ENCODE measurements at regions not wholly inside any gene's neighbourhood (a gene's known extent, or its start where the extent isn't known, plus 50 kb on each side); places are given as distances from the start of the nearest gene placed in this dataset.

- no peak for DNase-seq (ENCODE audit: low read depth)
Measured at GRCh38 chr12:124687174-124687902, 119.9 kb upstream of the NCOR2 start.

GRCh38 chr12:124686370-124687173, 119.2 kb upstream of the NCOR2 start:
- DNase-seq (ENCODE audit: low read depth): no peak

DNA sequence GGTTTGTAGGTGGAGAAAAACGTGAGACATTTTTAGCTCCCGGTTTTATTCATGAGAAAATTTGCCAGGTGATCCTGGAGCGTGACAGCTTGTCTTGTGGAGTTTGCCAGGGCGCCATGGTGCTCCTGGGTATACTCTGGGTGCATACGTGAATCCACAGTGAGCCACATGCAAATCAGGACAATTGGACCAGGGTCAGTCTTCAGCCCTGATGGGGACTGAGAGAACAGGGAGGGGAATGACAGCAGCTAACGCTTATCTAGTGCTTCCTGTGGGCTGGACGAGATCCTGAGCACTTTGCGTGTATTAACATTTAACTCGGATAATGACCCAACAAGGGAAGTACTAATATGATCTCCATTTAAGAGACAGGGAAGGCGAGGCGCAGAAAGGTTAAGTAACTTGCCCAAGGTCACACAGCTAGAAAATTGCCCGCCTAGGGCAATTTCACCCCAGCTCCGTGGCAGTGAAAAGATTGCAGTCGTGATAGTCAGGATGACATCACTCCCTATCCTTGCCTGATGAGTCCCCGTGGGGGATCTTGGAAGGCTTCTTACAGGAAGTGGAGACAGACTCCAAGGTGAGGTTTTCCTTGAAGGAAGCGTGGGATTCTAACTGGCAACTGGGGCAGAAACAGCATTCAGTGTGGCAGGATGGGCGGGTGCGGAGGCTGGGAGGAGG, 118.4 kb upstream of the NCOR2 start:
- DNase-seq (ENCODE audit: low read depth): no peak

DNA sequence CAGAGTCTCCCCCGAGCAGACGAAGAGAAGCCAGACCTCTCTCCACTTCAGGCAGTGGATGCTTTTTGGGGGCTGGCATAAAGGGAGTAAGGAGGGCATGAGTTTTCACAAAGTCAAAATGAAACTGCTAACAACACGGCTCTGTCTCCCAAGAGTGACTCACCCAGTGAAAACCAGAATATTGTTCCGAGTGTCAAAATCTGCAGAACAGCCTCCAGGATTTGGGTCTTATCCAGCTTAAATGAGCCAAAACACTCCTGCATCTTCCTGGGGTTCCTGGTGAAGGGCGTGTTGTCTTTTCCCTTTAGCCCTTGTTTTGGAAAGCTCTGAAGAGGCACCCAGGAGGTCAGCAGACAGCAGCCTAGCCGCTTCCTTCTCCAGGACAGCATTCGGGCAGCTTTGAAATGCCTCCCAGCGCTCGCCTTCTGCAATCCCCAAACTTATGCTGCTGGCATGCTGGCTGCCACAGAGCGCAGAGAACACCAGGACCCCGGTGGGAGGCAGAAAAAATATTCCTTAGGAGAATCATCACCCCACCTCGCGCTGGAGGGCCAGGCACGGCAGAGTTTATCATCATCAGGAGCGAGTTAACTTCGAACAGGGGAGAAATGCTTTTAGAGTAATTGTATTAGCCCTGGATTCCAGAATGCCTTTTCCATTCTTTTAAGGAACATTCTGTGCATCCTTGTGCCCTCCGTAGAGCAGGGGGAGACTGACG, 117.7 kb upstream of the NCOR2 start:
- DNase-seq (ENCODE audit: low read depth): no peak

- no peak for DNase-seq (ENCODE audit: low read depth)
Measured at GRCh38 chr12:124684496-124684895, 117.1 kb upstream of the NCOR2 start.

DNA sequence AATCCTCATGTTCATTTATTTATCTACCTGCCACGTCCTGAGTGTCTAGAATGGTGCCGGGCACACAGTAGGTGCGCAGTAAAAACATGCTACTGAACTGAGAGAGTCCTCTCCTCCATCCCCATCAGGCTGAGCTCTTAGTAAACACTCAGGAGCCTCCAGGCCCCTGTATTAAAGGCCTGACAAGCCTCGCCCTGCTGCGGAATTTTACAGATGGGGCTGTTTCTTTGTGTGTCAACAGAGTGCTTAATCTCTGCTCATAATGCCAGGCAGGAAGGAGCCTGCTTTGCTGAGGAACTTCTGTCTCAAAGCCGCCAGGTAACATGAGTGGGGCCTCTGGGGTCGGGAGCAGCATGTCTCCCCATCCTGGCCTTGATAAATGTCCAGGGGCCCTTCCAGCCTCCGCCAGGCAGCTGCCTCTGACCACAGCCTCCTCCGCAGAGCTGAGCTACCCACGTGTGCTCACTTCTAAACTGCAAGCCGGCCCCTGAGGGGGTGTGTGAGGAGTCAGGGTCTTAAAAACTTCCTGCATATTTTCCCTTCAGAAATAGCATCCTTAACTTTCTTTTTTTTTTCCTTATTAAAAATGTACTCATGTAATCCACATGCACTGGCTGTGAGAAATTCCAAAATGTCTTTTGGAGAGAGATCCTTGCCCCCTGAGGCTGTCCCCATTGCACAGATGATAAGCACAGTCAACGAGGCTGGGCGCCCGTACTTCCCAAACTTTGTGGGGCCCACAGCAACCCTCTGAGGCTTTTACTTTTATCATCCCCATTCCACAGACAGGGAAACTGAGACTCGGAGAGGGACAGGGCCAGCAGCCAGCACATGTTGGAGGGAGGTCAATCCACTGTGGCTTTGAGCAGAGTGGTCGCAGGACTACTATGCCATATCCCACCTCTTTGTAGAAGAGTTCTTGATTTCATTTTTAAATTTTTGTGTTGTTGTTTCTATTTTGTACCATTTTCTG, 116.0 kb upstream of the NCOR2 start:
- DNase-seq (ENCODE audit: low read depth): no peak

DNA sequence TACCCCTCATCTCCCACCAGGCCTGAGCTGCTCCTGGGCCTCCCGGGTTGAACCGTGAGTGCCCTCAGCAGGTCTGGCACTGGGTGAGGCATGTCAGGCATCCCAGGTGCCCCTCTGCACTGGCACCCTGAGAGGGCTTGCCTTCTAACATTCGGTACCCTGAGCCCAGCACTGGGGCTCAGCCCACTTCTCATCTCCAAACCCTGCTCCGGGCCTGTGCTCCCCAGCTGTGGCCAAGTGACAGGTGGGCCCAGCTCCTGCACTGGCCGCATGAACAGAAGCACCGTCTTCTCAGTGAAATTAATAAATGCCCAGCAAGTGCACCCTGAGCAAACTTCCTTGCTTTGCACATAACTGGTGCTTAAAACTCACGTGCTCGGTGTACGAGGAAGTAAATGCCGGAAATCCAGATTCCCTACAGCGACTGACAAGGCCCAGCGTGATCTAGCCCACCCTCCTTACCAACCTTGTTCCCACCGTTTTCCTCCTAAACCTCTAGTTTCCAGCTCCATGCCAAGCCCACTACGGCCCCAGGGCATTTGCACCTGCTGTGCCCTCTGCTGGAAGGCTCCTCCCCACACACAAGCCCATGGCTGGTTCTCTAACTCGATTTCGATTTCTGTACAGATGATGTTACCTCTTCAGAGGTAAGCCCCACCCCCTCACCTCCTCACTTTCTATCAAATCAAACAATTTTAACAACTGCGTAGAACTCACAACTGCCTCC, 115.2 kb upstream of the NCOR2 start:
- no peak for DNase-seq (ENCODE audit: low read depth)

- DNase-seq (ENCODE audit: low read depth): no peak
Measured at GRCh38 chr12:124681779-124682391, 114.5 kb upstream of the NCOR2 start.

DNA sequence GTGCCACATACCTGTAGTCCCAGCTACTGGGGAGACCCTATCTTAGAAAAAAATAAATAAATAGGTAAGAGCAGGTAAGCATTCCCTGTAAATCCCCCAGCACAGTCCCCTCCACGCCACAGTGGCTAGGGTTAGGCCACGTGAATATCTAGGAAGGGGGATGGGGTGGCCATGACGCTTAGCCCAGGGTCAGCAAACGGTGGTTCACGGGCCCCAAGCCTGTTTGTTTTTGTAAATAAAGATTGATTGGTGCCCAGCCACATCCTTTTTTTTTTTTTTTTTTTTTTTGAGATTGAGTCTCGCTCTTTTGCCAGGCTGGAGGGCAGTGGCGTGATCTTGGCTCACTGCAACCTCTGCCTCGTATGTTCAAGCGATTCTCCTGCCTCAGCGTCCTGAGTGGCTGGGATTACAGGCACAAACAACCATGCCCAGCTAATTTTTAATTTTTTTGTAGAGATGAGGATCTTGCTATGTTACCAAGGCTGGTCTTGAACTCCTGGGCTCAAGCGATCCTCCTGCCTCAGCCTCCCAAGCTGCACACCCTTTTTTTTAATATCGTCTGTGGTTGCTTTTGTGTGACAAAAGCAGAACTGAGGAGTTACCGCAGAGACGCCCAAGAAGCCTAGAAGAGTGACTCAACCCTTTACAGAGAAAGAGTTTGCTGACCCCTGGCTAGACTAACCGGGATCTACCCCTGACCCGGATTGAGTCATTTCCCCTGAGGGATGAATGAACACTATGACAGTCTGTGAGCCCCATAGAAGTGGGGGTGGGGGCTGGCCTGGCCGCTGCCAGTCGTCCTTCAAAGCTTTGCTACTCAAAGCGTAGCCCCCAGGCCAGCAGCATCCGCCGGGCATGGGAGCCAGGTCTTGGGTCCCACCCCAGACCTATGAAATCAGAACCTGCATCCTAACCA, 113.7 kb upstream of the NCOR2 start:
- DNase-seq (ENCODE audit: low read depth): no peak

DNA sequence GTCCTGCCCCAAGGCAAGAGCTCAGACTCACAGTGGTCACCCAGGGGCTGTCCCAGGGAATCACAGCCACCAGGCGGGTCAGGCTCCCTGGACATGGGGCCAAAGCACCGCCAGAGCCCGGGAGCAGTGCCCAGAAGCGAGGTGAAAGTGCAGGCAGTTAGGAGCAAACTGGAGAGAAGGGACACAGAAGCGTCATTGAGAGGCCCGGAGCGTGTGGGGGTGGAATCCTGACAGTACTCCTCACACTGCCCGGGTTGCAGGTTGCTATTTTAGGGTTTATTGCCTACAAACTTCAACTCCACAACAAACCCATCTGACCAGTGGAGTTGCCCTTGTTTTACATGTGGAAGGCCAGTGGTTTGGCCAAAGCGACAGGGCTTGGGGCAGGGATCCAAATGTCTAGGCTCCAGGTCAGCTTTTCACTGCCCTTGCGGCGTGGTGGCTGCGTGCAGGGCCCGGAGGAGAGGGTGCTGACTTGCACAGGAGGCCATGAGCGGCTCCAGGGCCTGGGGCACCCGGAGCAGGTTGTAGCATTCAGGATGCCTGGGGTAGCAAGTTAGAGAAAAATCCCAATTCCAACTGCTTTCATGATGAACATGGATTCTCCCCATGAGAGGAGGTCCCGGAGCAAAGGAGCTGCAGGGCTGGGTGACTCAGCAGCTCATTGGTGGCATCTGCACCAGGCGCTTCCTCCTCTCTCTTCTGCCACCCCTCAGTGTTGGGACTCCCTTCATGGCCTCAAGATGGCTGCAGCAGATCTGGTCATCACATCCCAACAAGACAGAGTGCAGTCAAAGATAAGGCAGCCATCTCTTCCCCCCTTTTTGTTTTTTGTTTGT, 112.3 kb upstream of the NCOR2 start:
- no peak for DNase-seq (ENCODE audit: low read depth)

DNA sequence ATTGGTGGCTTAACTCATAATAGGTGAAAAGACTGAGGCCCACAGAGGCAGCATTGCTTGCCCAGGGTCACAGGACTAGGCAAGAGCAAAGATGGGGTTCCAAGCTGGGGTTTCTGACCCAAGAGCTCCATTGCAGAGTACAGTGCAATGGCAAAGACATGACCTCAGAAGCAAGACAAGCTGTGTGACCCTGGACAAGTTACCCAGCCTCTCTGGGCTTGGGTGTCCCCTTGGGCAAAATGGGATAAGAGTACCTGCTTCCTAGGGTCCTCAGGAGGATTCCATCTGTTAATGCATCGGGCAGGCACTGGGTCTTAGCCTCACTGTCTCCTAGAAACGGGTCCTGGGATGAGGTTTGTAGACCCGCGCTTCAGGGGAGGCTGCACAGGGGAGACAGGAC, 111.6 kb upstream of the NCOR2 start:
- DNase-seq (ENCODE audit: low read depth): no peak

DNA sequence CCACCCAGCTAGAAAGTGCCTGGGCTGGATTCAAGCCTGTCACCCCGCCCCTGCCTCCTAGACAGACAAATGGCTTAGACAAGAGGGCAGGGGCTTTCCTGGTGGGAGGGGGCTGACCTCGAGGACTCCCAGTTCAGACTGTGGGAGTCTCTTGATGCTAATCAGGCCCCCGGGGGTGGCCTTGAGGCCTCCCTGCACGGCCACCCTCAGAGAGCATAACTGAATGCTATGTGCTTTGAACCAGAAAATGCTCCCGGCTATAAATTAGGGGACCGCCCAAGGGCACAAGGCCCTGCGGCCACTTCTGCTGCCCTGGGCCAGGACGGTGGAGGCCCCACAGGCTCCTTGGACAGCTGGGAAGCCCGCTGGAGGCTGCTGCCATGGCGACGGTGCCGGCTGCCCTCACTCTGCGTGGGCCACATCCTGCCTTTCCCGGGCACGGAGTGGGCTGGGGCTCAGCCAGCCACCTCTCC, 111.0 kb upstream of the NCOR2 start:
- no peak for DNase-seq (ENCODE audit: low read depth)

- no peak for DNase-seq (ENCODE audit: low read depth)
Measured at GRCh38 chr12:124677552-124678356, 110.3 kb upstream of the NCOR2 start.

- DNase-seq (ENCODE audit: low read depth): no peak
Measured at GRCh38 chr12:124676714-124677462, 109.5 kb upstream of the NCOR2 start.

- no peak for DNase-seq (ENCODE audit: low read depth)
Measured at GRCh38 chr12:124675881-124676713, 108.7 kb upstream of the NCOR2 start.
